ENCODE measurements at regions not wholly inside any gene's neighbourhood (a gene's known extent, or its start where the extent isn't known, plus 50 kb on each side); places are given as distances from the start of the nearest gene placed in this dataset.

- TF ChIP-seq, protein P1, sequence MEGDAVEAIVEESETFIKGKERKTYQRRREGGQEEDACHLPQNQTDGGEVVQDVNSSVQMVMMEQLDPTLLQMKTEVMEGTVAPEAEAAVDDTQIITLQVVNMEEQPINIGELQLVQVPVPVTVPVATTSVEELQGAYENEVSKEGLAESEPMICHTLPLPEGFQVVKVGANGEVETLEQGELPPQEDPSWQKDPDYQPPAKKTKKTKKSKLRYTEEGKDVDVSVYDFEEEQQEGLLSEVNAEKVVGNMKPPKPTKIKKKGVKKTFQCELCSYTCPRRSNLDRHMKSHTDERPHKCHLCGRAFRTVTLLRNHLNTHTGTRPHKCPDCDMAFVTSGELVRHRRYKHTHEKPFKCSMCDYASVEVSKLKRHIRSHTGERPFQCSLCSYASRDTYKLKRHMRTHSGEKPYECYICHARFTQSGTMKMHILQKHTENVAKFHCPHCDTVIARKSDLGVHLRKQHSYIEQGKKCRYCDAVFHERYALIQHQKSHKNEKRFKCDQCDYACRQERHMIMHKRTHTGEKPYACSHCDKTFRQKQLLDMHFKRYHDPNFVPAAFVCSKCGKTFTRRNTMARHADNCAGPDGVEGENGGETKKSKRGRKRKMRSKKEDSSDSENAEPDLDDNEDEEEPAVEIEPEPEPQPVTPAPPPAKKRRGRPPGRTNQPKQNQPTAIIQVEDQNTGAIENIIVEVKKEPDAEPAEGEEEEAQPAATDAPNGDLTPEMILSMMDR (IDR thresholded peaks at IDR 0.05) = no peak
- no peak for TF ChIP-seq EZH2 (IDR thresholded peaks at IDR 0.05; ENCODE audit: borderline replicate concordance, insufficient read depth, low read depth, low read length, poor library complexity, severe bottlenecking)
Measured at GRCh38 chr1:238985312-238985711, 401.1 kb upstream of the CHRM3 start.

Data from B cell (primary cell).